ENCODE measurements at regions not wholly inside any gene's neighbourhood (a gene's known extent, or its start where the extent isn't known, plus 50 kb on each side); places are given as distances from the start of the nearest gene placed in this dataset.

- in situ Hi-C loops (cut with HindIII; ENCODE audit: extremely low pct_ligation_motif_present, low pct_unique_long_range_greater_than_20kb): no loop called here
Measured at GRCh38 chr4:126647756-126648397, 984.9 kb upstream of the INTU start.

GRCh38 chr4:126658411-126658810 is 974.3 kb upstream of the INTU start:
- H3K27ac ChIP-seq (ENCODE audit: extremely low read length, insufficient read depth, low read length): no peak overlapping the region
- in situ Hi-C loops (cut with HindIII; ENCODE audit: extremely low pct_ligation_motif_present, low pct_unique_long_range_greater_than_20kb) (no loop called here), intact Hi-C loops (cut with micrococcal nuclease; ENCODE audit: unreplicated experiment) (no loop called here)
- ATAC-seq (no peak), DNase-seq (ENCODE audit: low spot score) (no peak), FAIRE-seq (no peak)
- H2AFZ ChIP-seq (ENCODE audit: low read length): no peak overlapping the region
- no peak overlapping the region for H3K4me2 ChIP-seq (ENCODE audit: low read depth, low read length)
- no peaks in the 10 kb centered on the region for H3K79me2 ChIP-seq (ENCODE audit: insufficient read depth, low read length)
- ChIA-PET CTCF (ENCODE audit: low intra/inter-chr PET ratio, low total read pairs) (no interaction called here), POLR2A (no interaction called here)
- no peak overlapping the region for H3K9ac ChIP-seq (ENCODE audit: insufficient read depth, low read depth, low read length)
- no peaks in the 10 kb centered on the region for H3K9me3 ChIP-seq (ENCODE audit: low read length)
- H3K4me1 ChIP-seq (ENCODE audit: insufficient read depth, low read length): no peaks in the 10 kb centered on the region
- BruUV-seq (replicated peaks): no TSS peak
- no peak overlapping the region for H3K4me3 ChIP-seq (replicated peaks in 1 of 3; ENCODE audit: insufficient read depth in 1 of 3, low read depth in 2 of 3, low read length in 3 of 3)
- H4K20me1 ChIP-seq (ENCODE audit: insufficient read depth, low read length): no peaks in the 10 kb centered on the region
- WGBS (ENCODE audit: low lambda C conversion rate): 0% methylated on average over 1 of the region's 1 CpG
- H3K36me3 ChIP-seq (replicated peaks in 1 of 2; ENCODE audit: control insufficient read depth in 1 of 2, insufficient read depth in 2 of 2, low read length in 2 of 2): no peaks in the 10 kb centered on the region
- H3K27me3 ChIP-seq (ENCODE audit: control insufficient read depth in 1 of 2, insufficient read depth in 2 of 2, low read length in 2 of 2): no peaks in the 10 kb centered on the region
- TF ChIP-seq ZNF704 (CRISPR knock-in tag; IDR thresholded peaks at IDR 0.05; ENCODE audit: borderline replicate concordance): no peak
- no peak for TF ChIP-seq ARID5B (CRISPR knock-in tag; IDR thresholded peaks at IDR 0.05)
- TF ChIP-seq CHCHD3 (CRISPR knock-in tag; IDR thresholded peaks at IDR 0.05): no peak
- no peak for TF ChIP-seq SNAPC4 (CRISPR knock-in tag; IDR thresholded peaks at IDR 0.05)
- no peak for TF ChIP-seq ZNF430 (CRISPR knock-in tag; IDR thresholded peaks at IDR 0.05)

More at GRCh38 chr4:126647756-126648397, 984.9 kb upstream of the INTU start:
- no peak for ATAC-seq
- no TSS peak for BruUV-seq (replicated peaks)
- no peaks in the 10 kb centered on the region for H3K27me3 ChIP-seq (ENCODE audit: control insufficient read depth in 1 of 2, insufficient read depth in 2 of 2, low read length in 2 of 2)
- 0% methylated on average over 3 of the region's 3 CpGs for WGBS (ENCODE audit: low lambda C conversion rate)
- H3K36me3 ChIP-seq (replicated peaks in 1 of 2; ENCODE audit: control insufficient read depth in 1 of 2, insufficient read depth in 2 of 2, low read length in 2 of 2): no peaks in the 10 kb centered on the region
- no peak overlapping the region for H3K9ac ChIP-seq (ENCODE audit: insufficient read depth, low read depth, low read length)
- POLR2A ChIA-PET: no interaction called here
- H4K20me1 ChIP-seq (ENCODE audit: insufficient read depth, low read length): no peaks in the 10 kb centered on the region
- TF ChIP-seq ZNF331 (CRISPR knock-in tag; IDR thresholded peaks at IDR 0.05): no peak
- CTCF ChIA-PET (ENCODE audit: low intra/inter-chr PET ratio, low total read pairs): no interaction called here
- H2AFZ ChIP-seq (ENCODE audit: low read length): no peak overlapping the region
- H3K4me1 ChIP-seq (ENCODE audit: insufficient read depth, low read length): no peaks in the 10 kb centered on the region
- H3K9me3 ChIP-seq (ENCODE audit: low read length): no peaks in the 10 kb centered on the region
- FAIRE-seq: no peak
- DNase-seq (ENCODE audit: low spot score): no peak
- intact Hi-C loops (cut with micrococcal nuclease; ENCODE audit: unreplicated experiment): no loop called here
- H3K79me2 ChIP-seq (ENCODE audit: insufficient read depth, low read length): no peaks in the 10 kb centered on the region
- H3K4me2 ChIP-seq (ENCODE audit: low read depth, low read length): no peak overlapping the region
- no peak overlapping the region for H3K4me3 ChIP-seq (replicated peaks in 1 of 3; ENCODE audit: insufficient read depth in 1 of 3, low read depth in 2 of 3, low read length in 3 of 3)
- no peak overlapping the region for H3K27ac ChIP-seq (ENCODE audit: extremely low read length, insufficient read depth, low read length)
